Fibroblast of mammary gland (primary cell): ENCODE measurements at regions not wholly inside any gene's neighbourhood (a gene's known extent, or its start where the extent isn't known, plus 50 kb on each side); places are given as distances from the start of the nearest gene placed in this dataset.
"Not testable (repeated sequence)": the region's sequence is repeated elsewhere in the genome, so short reads cannot be mapped to it uniquely, and the experiment has no call there.

Experiments
- DNase-seq: peaks from one replicate; pipeline ENCODE4 v3.0.0-alpha.2; 2010; ENCODE audit warnings: low read depth
- H3K4me3 ChIP-seq: 2 replicates; pipeline ENCODE4 v1.5.1; 2011; ENCODE audit warnings: low read depth, mild to moderate bottlenecking, low read length, moderate library complexity; ENCODE audit not compliant: control insufficient read depth
- CTCF ChIP-seq: conservative IDR thresholded peaks from 2 replicates; pipeline ENCODE4 v1.5.1; 2011; ENCODE audit warnings: low read depth, low read length, inconsistent platforms; ENCODE audit not compliant: control insufficient read depth, insufficient read depth

- no peak for DNase-seq
- no peak for TF ChIP-seq CTCF
Observed at GRCh38 chr1:209123601-209124000, 459.9 kb upstream of the CAMK1G start.

GRCh38 chr1:209129091-209129490 lies 454.4 kb upstream of the CAMK1G start:
- not testable (repeated sequence) for DNase-seq, H3K4me3 ChIP-seq

More at GRCh38 chr1:209123601-209124000, 459.9 kb upstream of the CAMK1G start:
- H3K4me3 ChIP-seq, result no peak overlapping the region

- no peak overlapping the region for H3K4me3 ChIP-seq
- TF ChIP-seq CTCF, result no peak
- DNase-seq, result no peak
Observed at GRCh38 chr1:209130886-209131285, 452.6 kb upstream of the CAMK1G start.

GRCh38 chr1:209132736-209133467 lies 450.6 kb upstream of the CAMK1G start:
- no peak for DNase-seq
- no peak for TF ChIP-seq CTCF
- H3K4me3 ChIP-seq, result no peak overlapping the region

GRCh38 chr1:209134001-209134400 lies 449.5 kb upstream of the CAMK1G start:
- H3K4me3 ChIP-seq, result no peak overlapping the region
- no peak for DNase-seq
- no peak for TF ChIP-seq CTCF

- H3K4me3 ChIP-seq, result no peak overlapping the region
- DNase-seq, result no peak
- TF ChIP-seq CTCF, result no peak
Observed at GRCh38 chr1:209143916-209144315, 439.6 kb upstream of the CAMK1G start.

GRCh38 chr1:209150114-209150513 lies 433.4 kb upstream of the CAMK1G start:
- no peak for TF ChIP-seq CTCF
- no peak overlapping the region for H3K4me3 ChIP-seq
- peak; percentile 33 for DNase-seq
